Uterus (tissue), 2 donors: ENCODE measurements at regions not wholly inside any gene's neighbourhood (a gene's known extent, or its start where the extent isn't known, plus 50 kb on each side); places are given as distances from the start of the nearest gene placed in this dataset.

Source experiments
- CTCF ChIP-seq, 4 experiments: fragments of 200-600 bp in 2 of 4; fragments of 450-650 bp in 2 of 4; sonication (generic) in 2 of 4; IDR thresholded peaks; one replicate each; pipeline ENCODE4 v1.5.1; 2016 to 2019; ENCODE audit warnings: antibody characterized with exemption in 4 of 4, mild to moderate bottlenecking in 2 of 4, moderate library complexity in 1 of 4
- POLR2A ChIP-seq, 2 donors: fragments of 450-650 bp; IDR thresholded peaks; one replicate each; pipeline ENCODE4 v1.6.1; 2016; ENCODE audit warnings: antibody characterized with exemption in 2 of 2, mild to moderate bottlenecking in 1 of 2, moderate library complexity in 1 of 2

GRCh38 chr14:51545396-51545795 is 106.3 kb upstream of the FRMD6 start:
- TF ChIP-seq CTCF (IDR thresholded peaks at IDR 0.05): no peak
- no peak for TF ChIP-seq POLR2A (IDR thresholded peaks at IDR 0.05)
